HG03558 (cell line): ENCODE measurements at regions not wholly inside any gene's neighbourhood (a gene's known extent, or its start where the extent isn't known, plus 50 kb on each side); places are given as distances from the start of the nearest gene placed in this dataset.

Source experiments
- ATAC-seq: cut with Tn5 transposase; IDR thresholded peaks from one replicate; pipeline ENCODE4 v1.9.1; 2021; ENCODE audit warnings: moderate number of reproducible peaks; ENCODE audit not compliant: unreplicated experiment; ENCODE audit errors: extremely low read depth

DNA sequence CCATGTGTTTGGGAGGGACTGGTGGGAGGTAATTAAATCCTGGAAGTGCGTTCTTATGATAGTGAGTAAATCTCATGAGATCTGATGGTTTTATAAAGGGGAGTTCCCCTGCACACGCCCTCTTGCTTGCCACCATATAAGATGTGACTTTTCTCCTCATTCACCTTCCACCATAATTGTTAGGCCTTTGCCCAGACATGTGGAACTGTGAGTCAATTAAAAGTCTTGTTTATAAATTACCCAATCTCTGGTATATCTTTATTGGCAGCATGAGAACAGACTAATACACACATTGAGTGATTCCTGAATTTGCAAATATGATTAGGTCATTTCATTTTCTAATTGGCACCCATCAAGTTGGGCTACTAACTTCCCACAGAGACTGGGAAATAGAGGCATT lies 977.2 kb downstream of the SLITRK1 start:
- no peak for ATAC-seq

DNA sequence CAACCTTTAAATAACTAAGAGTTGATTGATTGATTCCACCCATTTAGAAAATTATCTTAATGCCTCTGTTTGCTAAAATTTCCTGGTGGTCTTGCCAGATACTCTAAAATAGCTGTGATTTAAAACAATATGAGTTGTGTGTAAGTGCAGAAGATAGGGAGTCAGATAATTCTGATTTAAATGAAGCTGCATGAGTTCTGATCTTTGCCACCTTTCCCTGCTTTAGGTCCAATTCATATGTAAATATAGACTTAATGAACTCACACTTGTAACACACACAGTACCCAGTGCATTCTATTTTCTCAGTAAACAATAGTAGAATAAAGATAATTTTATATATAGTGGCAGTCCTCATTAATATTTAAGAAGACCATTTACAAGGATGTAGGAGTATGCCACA lies 981.8 kb downstream of the SLITRK1 start:
- ATAC-seq, result no peak

DNA sequence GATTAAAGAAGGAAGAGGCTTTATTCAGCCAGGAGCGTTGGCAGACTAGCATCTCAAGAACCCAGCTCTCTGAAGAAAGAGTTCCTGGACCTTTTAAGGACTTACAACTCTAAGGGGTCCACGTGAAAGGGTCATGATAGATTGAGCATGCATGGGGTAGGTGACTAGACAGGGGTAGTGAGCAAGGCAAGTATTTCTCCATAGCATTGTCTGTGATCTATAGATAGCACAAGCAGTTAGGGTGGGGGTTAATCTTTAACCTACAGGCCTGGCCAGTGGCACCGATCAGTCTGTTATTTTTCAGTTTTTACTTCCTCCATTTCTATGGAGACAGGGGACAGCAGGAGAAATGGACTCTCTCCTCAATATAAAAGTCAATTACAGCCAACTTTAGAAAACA lies 983.7 kb downstream of the SLITRK1 start:
- no peak for ATAC-seq

DNA sequence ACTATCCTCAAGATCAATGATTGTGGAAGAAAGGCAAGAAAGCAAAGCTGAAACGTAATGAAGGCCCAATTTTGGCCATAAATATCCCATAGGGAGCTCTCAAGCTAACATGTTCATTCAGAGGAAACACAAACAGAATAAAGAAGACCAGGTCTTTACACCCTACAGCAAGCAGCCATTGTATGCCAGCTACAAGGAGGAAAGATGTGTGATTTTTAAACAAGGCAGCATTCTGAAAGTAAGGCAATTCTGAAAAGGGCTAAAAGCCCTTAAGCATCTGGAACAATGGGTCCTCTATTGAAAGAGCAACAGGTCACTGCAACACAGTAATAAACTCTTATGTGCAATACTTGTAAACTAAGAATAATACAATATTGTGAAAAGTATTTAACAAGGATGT lies 1002.4 kb downstream of the SLITRK1 start:
- ATAC-seq, result no peak

DNA sequence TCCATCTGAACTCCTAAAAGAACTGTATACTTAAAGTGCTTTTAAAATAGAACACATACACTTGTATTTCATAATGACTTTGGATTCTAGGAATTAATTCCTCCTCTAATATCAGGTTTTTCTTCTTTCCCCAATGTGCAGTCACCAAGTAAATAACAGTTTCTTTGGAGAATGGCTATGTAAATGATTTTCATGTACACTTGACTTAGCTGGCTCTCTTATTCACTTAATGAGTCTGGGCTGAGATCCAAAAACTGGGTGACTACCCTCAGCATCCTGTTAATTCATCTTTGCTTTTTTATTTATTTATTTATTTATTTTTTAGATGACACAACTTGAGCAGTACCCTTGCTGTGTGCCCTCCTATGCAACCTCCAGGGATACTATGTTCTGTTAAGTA lies 1003.7 kb downstream of the SLITRK1 start:
- no peak for ATAC-seq

DNA sequence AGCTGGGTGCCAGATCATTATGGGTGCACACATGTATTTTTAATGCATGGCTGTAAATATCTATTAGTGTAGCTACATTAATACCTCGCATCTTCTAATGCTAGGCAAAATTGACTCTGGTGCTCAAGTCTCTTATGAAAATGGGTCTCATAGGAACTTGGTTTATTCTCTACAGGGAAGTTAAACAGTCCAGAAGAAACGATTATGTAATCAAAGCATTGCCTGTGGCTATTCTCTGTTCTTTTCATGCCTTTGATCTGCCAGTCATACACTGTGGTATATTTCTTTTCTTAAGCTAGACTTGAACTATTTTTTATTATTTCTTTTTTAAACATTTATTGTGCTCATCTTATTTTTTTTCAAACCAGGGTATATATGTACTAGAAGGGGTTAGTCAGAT lies 1015.0 kb downstream of the SLITRK1 start:
- ATAC-seq, result no peak

DNA sequence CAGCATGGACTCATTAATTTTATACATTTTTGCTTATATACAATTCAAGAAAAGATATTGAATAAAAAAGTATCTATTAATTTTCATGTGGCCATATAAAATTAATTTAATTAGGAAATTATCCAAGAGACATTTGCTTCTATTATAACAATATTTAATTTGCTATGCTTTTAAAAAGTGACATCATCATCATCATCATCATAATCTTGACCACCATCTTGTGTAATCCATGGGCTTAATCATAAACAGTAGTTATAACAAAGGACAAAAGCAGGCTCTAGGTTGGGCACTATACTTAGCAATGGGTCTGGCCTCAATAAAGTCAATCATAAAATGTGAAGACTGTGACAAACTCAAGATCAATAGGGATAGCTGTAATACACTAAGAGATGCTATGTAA lies 1031.6 kb downstream of the SLITRK1 start:
- ATAC-seq, result no peak

DNA sequence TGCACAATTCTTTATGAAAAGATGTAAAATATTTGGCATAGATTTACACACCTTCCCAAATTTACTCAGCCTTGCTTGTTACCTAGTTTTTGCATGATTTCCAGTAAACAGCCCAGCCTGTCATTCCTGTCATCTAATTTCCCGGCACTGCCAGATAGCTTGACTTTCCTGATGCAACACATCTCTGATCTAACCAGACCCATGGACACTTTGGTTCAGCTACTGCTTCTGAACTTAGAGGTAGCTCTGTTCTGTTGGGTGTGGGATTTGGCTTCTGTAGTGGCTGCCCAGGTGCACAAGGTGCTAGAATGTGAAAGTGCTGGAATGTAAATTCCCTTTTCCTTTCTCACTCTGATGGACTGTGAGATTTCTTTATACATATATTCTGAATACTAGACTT lies 1033.5 kb downstream of the SLITRK1 start:
- no peak for ATAC-seq

DNA sequence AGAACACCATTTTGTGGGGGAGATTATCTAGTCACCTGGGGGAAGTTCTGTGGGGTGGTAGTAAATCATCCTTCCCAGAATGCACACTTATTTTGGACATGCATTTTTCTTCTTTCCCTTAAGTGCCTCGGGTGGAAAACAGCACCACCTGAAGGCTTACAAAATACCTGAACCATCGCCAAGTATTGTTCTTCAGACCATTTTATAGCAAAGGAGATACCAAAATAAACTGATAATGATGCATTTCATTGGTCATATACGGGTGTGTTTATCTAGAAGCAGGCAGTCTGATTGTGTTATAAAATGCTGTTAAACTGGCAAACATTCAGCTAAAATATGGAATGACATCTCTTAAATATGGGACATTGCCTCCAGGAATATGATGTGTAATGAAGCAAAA lies 1034.7 kb downstream of the SLITRK1 start:
- ATAC-seq, result no peak

DNA sequence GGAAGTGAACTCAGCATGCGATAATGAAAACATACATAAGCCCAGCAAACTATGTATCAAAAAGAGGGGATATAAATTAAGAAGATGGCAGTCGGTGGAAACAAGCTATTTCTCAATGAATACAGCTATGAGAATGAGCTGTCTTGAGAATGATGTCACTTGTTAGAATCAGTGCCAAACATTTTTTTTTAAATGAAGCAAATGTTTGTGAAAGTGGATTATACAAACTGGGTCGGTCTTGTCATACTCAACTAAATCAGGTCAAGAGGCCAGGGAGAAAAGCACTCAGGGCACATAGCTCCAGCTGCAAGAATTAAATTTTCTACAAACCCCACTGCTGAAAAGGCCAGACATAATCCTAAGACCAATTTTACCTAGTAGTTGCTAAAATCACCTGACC lies 1048.4 kb downstream of the SLITRK1 start:
- ATAC-seq, result no peak

DNA sequence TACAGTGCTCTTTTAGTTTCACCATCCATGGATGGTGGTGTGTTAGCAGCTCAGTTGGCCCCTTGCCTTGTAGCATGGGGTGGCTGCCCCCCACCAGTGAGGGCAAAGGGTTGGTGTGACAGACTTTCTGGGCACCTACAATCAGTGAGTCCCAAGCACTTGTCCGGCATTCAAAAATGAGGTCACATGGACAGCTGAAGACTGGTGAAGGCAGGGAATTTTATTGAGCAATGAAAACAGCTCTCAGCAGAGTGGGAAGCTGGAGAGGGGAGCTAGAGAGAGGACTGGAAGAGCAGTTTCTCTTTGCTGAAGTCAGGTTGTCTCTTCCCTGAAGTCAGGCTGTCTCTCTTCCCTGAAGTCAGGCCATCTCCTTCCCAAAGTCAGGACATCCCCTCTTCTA lies 1053.2 kb downstream of the SLITRK1 start:
- ATAC-seq, result no peak

DNA sequence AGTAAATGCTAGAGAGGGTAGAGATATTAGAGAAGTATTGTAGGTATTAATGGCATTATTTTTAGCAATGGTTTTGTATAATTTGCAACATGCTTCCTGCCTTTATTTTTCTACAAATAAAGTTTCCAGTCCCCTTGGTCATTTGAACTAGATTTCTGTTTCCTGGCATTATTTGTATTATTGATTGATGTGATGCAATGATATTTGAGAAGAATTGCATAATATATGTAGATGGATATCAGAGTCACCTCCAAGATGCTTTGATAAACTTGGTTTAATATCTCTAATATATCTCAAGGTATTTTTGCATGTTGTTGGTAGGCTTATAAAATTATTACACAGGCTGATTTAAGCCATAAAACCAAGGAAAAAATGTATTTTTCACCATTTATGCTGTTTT lies 1054.5 kb downstream of the SLITRK1 start:
- ATAC-seq, result no peak

DNA sequence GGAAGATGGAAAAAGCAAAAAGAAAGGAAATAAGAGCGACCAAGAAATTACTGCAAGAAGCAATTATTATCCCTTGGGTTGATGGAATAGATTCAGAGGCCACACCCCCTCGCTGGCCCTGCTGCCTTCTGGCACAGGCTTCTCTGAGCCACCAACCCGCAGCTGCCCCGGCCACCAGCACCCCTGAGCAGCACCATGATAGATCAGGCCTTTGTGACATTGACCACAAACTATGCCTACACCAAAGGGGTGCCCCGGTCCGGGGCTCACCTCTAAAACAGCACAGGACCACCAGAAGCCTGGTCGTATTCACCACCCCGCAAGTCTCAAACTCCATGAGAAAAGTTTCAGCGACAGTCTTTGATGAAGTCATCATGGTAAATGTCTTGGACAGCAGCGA lies 1059.3 kb downstream of the SLITRK1 start:
- ATAC-seq, result no peak

DNA sequence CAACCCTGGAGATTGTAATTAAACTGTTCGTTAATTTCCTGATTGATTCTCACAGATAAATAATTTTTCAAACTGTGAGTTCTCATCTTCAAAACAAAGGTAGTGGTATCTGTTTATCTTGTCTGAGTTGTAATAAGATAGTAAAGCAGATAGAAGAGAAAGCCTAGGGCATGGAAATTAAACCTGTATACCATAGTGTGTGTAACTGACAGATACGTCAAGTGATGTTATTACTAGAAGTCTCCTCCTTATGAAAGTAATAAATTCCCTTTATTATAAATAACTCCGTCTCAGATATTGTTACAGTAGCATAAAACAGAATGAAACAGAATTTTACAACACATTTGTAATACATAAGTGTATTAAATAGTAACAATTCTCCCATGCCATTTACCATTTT lies 1065.1 kb downstream of the SLITRK1 start:
- no peak for ATAC-seq

DNA sequence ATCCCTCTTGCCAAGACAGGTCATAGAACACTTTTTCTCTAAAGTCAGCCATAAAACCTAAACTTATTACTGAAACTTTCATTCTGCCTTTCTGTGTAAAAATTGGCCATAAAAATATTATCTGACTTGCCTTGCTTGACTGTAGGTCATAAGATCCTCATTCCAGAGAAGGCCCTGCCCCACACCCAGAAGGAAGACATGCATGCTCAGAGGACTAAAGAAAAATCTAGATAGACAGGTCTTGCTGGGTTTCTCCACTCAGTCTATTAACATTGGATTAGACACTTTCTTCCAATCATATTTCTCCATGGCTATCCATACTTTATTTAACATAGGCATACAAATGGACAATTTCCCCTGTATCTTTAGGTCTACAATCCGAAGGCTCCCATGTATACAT lies 1066.5 kb downstream of the SLITRK1 start:
- no peak for ATAC-seq

DNA sequence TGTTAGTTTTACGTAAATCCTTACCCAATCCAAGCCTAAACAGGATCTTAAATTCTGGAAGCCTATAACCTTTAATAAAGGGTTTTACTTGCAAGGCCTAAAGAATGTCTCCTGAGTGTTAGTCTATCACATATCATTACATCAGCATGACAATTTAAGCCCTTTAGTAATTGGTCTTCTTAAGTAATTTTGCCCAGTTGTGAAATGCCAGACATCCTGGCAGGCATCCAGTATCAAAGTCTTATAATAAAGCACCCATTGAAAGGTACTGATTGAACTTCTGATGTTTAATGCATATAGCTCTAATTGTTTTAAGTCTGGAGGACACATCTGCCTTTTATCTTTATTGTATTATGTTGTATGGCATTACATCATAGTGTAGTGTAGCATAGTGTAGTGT lies 1078.9 kb downstream of the SLITRK1 start:
- no peak for ATAC-seq

DNA sequence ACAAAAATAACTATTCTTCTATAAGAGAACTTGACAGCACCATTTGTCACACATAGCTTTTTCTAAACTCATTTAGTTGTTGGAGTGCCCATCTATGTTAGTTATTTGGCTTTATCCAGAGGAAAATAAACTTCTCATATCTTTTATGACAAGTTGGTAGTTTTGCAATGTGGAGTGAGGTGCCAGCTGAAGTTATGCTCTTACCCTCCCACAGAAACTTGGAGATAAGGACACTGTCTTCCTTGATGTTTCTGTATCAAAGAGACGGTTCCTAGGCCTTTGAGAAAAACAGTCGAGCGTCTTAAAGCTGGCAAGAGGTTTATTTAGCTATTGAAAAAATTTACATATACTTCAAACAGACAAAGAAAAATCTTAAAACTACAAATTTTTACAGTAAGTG lies 1079.7 kb downstream of the SLITRK1 start:
- ATAC-seq, result no peak

DNA sequence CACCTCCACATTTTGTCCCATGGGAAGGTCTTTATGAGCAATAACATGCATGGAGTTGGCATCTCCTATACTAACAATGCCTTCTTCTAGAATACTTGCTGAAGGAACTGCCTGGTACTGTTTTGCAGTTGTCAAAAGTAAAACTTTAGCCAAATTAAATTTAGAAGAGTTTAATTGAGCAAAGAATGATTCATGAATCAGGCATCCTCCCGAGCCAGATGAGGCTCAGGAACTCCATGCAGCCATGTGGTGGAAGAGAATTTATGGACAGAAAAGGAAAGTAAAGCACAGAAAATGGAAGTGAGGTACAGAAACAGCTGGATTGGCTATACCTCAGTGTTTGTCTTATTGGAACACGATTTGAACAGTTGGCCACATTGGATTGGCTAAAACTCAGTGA lies 1081.9 kb downstream of the SLITRK1 start:
- ATAC-seq, result no peak

DNA sequence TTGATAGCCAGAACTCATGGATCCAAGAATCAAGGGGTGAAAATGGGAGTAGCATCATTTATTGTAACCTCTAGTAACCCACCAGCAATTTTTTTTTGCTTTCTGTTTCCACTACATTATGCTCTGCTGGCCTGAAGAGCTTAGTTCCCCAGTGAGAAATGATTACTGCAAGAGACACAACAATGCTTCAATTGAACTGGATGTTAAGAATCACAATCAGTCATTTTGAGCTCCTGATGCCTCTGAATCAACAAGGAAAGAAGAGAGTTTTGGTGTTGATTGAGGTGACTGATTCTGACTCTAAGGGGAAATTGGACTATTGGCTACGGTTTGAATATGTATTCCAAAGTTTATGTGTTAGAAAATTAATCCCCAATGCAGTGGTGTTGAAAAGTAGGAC lies 1084.4 kb downstream of the SLITRK1 start:
- no peak for ATAC-seq

DNA sequence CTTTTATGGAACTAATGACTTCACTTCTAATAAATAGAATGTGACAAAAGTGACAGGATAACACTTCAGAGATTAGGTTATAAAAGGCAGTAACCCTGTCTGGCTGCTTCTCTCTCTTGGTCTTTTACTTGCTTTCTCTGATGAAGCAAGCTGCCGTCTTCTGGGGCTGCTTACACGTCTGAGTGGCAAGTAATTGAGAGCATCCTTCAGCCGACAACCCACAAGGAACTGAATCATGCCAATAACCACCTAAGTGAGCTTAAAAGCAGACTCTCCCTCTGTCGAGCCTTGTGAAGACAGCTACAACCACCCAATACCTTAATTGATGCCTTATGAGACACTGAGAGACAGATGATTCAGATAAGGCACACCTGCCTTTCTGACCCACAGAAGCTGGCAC lies 1091.2 kb downstream of the SLITRK1 start:
- no peak for ATAC-seq

DNA sequence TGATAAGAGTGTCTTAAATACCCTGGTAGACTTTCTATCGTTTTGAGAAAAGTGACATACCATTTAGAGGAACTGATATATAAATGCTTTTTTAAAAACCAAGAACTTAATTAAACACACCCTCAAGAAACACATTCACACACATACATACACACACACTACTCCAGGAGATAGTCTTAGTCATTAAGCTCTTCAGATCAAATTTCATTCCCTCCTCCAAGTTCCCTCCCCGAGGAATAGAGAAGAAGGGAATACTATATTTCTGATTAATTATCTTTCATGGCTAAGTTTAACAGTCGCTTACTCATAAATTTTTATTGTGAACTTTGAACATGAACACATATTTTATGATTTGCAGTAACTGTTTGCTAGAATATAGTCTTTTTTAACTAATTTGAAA lies 1109.5 kb downstream of the SLITRK1 start:
- ATAC-seq, result no peak

DNA sequence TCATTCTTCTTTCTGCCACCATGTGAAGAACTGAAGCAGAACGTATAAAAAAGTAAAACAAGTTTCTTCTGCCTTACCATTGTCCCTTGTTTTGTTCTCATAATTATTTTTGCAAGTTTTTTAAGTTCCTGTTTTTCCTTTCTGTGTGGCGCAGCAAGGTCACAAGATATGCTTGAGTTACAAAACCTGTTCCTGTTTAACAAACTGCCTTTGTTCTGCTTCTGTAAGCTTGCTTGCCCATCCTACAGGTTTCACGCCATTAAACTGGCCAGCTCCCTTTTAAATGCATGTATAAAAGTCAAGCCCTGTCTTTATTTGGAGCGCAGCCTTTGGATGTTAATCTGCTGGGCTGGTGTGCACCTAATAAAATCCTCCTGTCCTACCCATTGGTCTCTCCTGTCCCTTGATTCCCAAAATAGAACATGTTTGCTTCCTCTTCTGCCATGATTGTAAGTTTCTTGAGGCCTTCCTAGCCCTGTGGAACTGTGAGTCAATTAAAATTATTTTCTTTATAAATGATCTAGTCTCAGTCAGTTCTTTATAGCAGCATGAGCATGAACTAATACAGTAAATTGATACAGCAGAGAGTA lies 1115.4 kb downstream of the SLITRK1 start:
- no peak for ATAC-seq

DNA sequence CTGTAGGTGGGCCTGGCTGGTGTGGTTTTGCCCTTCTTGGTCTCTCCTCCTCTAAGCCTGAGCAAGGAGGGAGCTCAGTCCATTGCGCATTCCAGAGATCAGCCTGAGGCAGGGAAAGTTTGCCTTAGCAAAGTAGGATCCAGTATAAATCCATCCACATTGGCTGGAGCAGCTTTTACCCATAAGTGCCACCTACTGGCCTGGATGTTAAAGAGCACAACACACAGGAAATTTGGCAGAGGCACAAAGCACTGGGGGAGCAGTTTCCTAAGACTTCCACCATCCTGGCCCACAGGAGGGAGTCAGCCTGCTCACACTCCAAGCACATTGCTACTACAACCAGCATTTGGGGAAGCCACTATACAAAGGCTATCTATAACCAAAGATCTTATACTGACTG lies 1124.2 kb downstream of the SLITRK1 start:
- ATAC-seq, result no peak
